ENCODE measurements at regions not wholly inside any gene's neighbourhood (a gene's known extent, or its start where the extent isn't known, plus 50 kb on each side); places are given as distances from the start of the nearest gene placed in this dataset.

DNA sequence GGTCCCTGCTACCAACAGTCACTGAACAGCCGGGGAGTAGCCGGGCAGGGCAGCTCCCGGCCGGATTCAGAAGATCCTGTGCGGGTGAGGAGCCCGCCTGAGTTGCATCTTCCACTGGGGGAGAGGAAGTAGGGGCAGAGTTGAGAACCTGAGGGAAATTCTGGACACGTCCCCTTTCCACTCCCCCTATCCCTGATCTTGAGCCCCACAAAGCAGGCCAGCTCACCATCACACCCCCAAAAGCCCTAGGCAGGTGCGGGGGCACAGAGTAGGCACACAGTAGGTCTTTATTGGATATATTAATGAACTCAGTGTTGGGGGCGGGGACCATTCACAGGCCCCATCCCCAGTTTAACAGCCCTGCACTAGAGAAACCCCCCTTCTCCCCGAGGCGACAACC lies 81.9 kb upstream of the UXS1 start:
- H4K20me1 ChIP-seq (ENCODE audit: control insufficient read depth, insufficient read depth, insufficient read length), result no peaks in the 10 kb centered on the region
- Mint-ChIP-seq H3K9me3 (peaks cover 12 to 20% of the 10 kb centered on the region in 2 experiments; a peak in 4 of 5 replicates), H3K36me3 (ENCODE audit: insufficient read depth in 1 of 3, low read depth in 3 of 3) (peaks cover 8 to 13% (median 9%) of the 10 kb centered on the region in 3 experiments; a peak in 6 of 7 replicates), H3K4me1 (peaks cover 6 to 7% of the 10 kb centered on the region in 2 experiments; a peak in 2 of 4 replicates), H3K27me3 (ENCODE audit: low read depth) (peaks cover 2% of the 10 kb centered on the region; the same call in 1 of the 2 replicates), H3K4me3 (no peak overlapping the region), H3K27ac (no peak overlapping the region)
- H2BK20ac ChIP-seq (ENCODE audit: low read depth, low read length, poor library complexity, severe bottlenecking), result no peak overlapping the region
- H3K23me2 ChIP-seq (ENCODE audit: insufficient read length, low read depth, low read length, poor library complexity, severe bottlenecking), result no peaks in the 10 kb centered on the region
- H2AFZ ChIP-seq (ENCODE audit: low read length), result no peak overlapping the region
- DNase-seq, result no peak
- no peak overlapping the region for H3K56ac ChIP-seq (ENCODE audit: insufficient read length, low read depth, low read length)
- H2BK12ac ChIP-seq (ENCODE audit: insufficient read length, low read depth, low read length), result no peak overlapping the region
- H4K5ac ChIP-seq (ENCODE audit: insufficient read length, low read depth, low read length), result no peak overlapping the region
- no peak overlapping the region for H3T11ph ChIP-seq (ENCODE audit: low read length)
- H3K18ac ChIP-seq (ENCODE audit: insufficient read length, low read depth, low read length), result no peak overlapping the region
- H3K27ac ChIP-seq (ENCODE audit: insufficient read length, low read depth, low read length), result no peak overlapping the region
- no peaks in the 10 kb centered on the region; the same call in 1 of the 2 replicates for H3K4me1 ChIP-seq (ENCODE audit: insufficient read depth, low read length)
- H3K14ac ChIP-seq (ENCODE audit: insufficient read depth, low read length), result no peak overlapping the region
- H3K79me1 ChIP-seq (ENCODE audit: insufficient read depth, low read depth, low read length, poor library complexity, severe bottlenecking), result no peaks in the 10 kb centered on the region
- H4K8ac ChIP-seq (replicated peaks; ENCODE audit: insufficient read length, low read depth, low read length), result no peak overlapping the region
- WGBS (ENCODE audit: extremely low coverage, insufficient read length, low lambda C conversion rate), result no CpG with 5 or more reads among the region's 11 CpGs
- H2AK5ac ChIP-seq (ENCODE audit: insufficient read length, low read length), result no peak overlapping the region
- no peak overlapping the region for H3K9ac ChIP-seq (ENCODE audit: extremely low read depth, insufficient read length, low read length)
- no peak overlapping the region for H3K23ac ChIP-seq (ENCODE audit: insufficient read length, low read depth, low read length)
- no peak overlapping the region for H2BK5ac ChIP-seq (ENCODE audit: insufficient read length, low read length)
- TF ChIP-seq, protein P1, sequence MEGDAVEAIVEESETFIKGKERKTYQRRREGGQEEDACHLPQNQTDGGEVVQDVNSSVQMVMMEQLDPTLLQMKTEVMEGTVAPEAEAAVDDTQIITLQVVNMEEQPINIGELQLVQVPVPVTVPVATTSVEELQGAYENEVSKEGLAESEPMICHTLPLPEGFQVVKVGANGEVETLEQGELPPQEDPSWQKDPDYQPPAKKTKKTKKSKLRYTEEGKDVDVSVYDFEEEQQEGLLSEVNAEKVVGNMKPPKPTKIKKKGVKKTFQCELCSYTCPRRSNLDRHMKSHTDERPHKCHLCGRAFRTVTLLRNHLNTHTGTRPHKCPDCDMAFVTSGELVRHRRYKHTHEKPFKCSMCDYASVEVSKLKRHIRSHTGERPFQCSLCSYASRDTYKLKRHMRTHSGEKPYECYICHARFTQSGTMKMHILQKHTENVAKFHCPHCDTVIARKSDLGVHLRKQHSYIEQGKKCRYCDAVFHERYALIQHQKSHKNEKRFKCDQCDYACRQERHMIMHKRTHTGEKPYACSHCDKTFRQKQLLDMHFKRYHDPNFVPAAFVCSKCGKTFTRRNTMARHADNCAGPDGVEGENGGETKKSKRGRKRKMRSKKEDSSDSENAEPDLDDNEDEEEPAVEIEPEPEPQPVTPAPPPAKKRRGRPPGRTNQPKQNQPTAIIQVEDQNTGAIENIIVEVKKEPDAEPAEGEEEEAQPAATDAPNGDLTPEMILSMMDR (conservative IDR thresholded peaks at IDR 0.05), result no peak
- no peak overlapping the region for H2BK120ac ChIP-seq (ENCODE audit: low read depth, low read length, poor library complexity, severe bottlenecking)
- H3K27me3 ChIP-seq (ENCODE audit: insufficient read depth, low read length), result no peaks in the 10 kb centered on the region
- no peak overlapping the region for H3K4ac ChIP-seq (ENCODE audit: low read depth, low read length)
- no peak overlapping the region for H4K91ac ChIP-seq (ENCODE audit: insufficient read length, low read depth, low read length)
- H3K4me2 ChIP-seq (ENCODE audit: insufficient read depth, insufficient read length, low read length), result no peak overlapping the region
- no peak overlapping the region for H2BK15ac ChIP-seq (ENCODE audit: low read depth, low read length)
- no peaks in the 10 kb centered on the region for H3K9me3 ChIP-seq (ENCODE audit: control insufficient read depth, low read depth, low read length)
- H3K79me2 ChIP-seq (ENCODE audit: insufficient read depth, low read length), result no peaks in the 10 kb centered on the region

Measured in H9 (cell line).